IMR-90 (cell line): ENCODE measurements at regions not wholly inside any gene's neighbourhood (a gene's known extent, or its start where the extent isn't known, plus 50 kb on each side); places are given as distances from the start of the nearest gene placed in this dataset.

ENCODE experiments used
- ATAC-seq: fragments of 200-7000 bp; cut with Tn5 transposase; 2 replicates; pipeline ENCODE4 v1.9.1; 2020; ENCODE audit warnings: low read depth, mild to moderate bottlenecking, moderate library complexity
- BruUV-seq: library from RNA; stranded (reverse); fragments of 400-500 nt; replicated peaks from 2 replicates; lab custom pipeline; 2021; lab: Mats Ljungman, UMichigan
- CTCF ChIA-PET: fragments of 300-600 bp; formaldehyde crosslinking; extraction: SDS; loops from one replicate; lab custom pipeline; 2021; ENCODE audit warnings: antibody characterized with exemption; lab: Yijun Ruan, JAX
- POLR2A ChIA-PET: fragments of 300-600 bp; sonication (Branson Sonifier 250); formaldehyde crosslinking; loops from one replicate; lab custom pipeline; 2022; ENCODE audit warnings: antibody characterized with exemption; ENCODE audit not compliant: unreplicated experiment; lab: Charles Lee
- DNase-seq: peaks from one replicate; pipeline ENCODE4 v3.0.0; 2013
- H2AFZ ChIP-seq: replicated peaks from 2 replicates; pipeline ENCODE3; 2013; ENCODE audit warnings: low read length, mild to moderate bottlenecking; ENCODE audit not compliant: poor library complexity
- H2AK5ac ChIP-seq: 2 replicates; pipeline ENCODE4 v1.6.1; 2013; ENCODE audit warnings: low read depth, low read length, inconsistent platforms
- H2AK9ac ChIP-seq: replicated peaks from 2 replicates; pipeline ENCODE3; 2013; ENCODE audit warnings: mild to moderate bottlenecking, low read depth, low read length, moderate library complexity; ENCODE audit not compliant: poor library complexity
- H2BK120ac ChIP-seq: 2 replicates; pipeline ENCODE4 v1.6.1; 2013; ENCODE audit warnings: low read depth, low read length, inconsistent platforms
- H2BK15ac ChIP-seq: 3 replicates; pipeline ENCODE4 v1.6.1; 2013; ENCODE audit warnings: low read depth, low read length, inconsistent platforms
- H2BK20ac ChIP-seq: 2 replicates; pipeline ENCODE4 v1.6.1; 2013; ENCODE audit warnings: low read depth, mild to moderate bottlenecking, inconsistent platforms, low read length, moderate library complexity
- H2BK5ac ChIP-seq: 2 replicates; pipeline ENCODE4 v1.6.1; 2013; ENCODE audit warnings: mild to moderate bottlenecking, low read depth, low read length, inconsistent platforms; ENCODE audit not compliant: poor library complexity, severe bottlenecking
- H3K14ac ChIP-seq: replicated peaks from 2 replicates; pipeline ENCODE4 v1.6.1; 2013; ENCODE audit warnings: low read depth, low read length, inconsistent platforms
- H3K18ac ChIP-seq: 2 replicates; pipeline ENCODE4 v1.6.1; 2013; ENCODE audit warnings: low read depth, low read length, control low read depth
- H3K23ac ChIP-seq: 2 replicates; pipeline ENCODE4 v1.6.1; 2013; ENCODE audit warnings: low read depth, low read length, inconsistent platforms
- H3K27ac ChIP-seq: 2 replicates; pipeline ENCODE4 v1.5.1; 2013; ENCODE audit warnings: mild to moderate bottlenecking, control low read depth, low read length; ENCODE audit not compliant: insufficient read depth
- H3K27me3 ChIP-seq: 2 replicates; pipeline ENCODE4 v1.6.1; 2013; ENCODE audit warnings: low read length; ENCODE audit not compliant: control insufficient read depth, insufficient read depth
- H3K36me3 ChIP-seq: 2 replicates; pipeline ENCODE4 v1.6.1; 2013; ENCODE audit warnings: low read length, mixed read lengths; ENCODE audit not compliant: control insufficient read depth, insufficient read depth
- H3K4ac ChIP-seq: 2 replicates; pipeline ENCODE4 v1.6.1; 2013; ENCODE audit warnings: low read depth, low read length, inconsistent platforms
- H3K4me1 ChIP-seq: 2 replicates; pipeline ENCODE4 v1.6.1; 2013; ENCODE audit warnings: low read length, mixed read lengths; ENCODE audit not compliant: control insufficient read depth, insufficient read depth
- H3K4me2 ChIP-seq: 2 replicates; pipeline ENCODE4 v1.6.1; 2013; ENCODE audit warnings: low read depth, mild to moderate bottlenecking, control low read depth, low read length, moderate library complexity
- H3K4me3 ChIP-seq: 2 replicates; pipeline ENCODE4 v1.5.1; 2013; ENCODE audit warnings: low read depth, mild to moderate bottlenecking, control low read depth, low read length, moderate library complexity; ENCODE audit not compliant: insufficient read depth
- H3K56ac ChIP-seq: 2 replicates; pipeline ENCODE4 v1.6.1; 2013; ENCODE audit warnings: low read length, inconsistent platforms; ENCODE audit not compliant: insufficient read depth; ENCODE audit errors: extremely low read depth
- H3K79me1 ChIP-seq, 2 experiments: 2 replicates each; pipeline ENCODE4 v1.6.1; 2013; ENCODE audit warnings: low read length in 2 of 2, inconsistent platforms in 1 of 2, low read depth in 1 of 2
- H3K9ac ChIP-seq: 2 replicates; pipeline ENCODE4 v1.6.1; 2013; ENCODE audit warnings: low read depth, low read length, control low read depth
- H3K9me1 ChIP-seq: 2 replicates; pipeline ENCODE4 v1.6.1; 2013; ENCODE audit warnings: low read length, inconsistent platforms; ENCODE audit not compliant: insufficient read depth
- H3K9me3 ChIP-seq: 2 replicates; pipeline ENCODE4 v1.6.1; 2013; ENCODE audit warnings: low read length; ENCODE audit not compliant: control insufficient read depth, insufficient read depth
- H4K20me1 ChIP-seq: 2 replicates; pipeline ENCODE4 v1.6.1; 2013; ENCODE audit warnings: low read length, inconsistent platforms; ENCODE audit not compliant: insufficient read depth
- H4K5ac ChIP-seq: 2 replicates; pipeline ENCODE4 v1.6.1; 2013; ENCODE audit warnings: mild to moderate bottlenecking, low read depth, low read length, control low read depth
- H4K8ac ChIP-seq, 2 experiments: 2 replicates each; pipeline ENCODE4 v1.6.1; 2013; ENCODE audit warnings: low read depth in 2 of 2, low read length in 2 of 2, control low read depth in 1 of 2, inconsistent platforms in 1 of 2
- H4K91ac ChIP-seq: 2 replicates; pipeline ENCODE4 v1.6.1; 2013; ENCODE audit warnings: low read depth, low read length, inconsistent platforms; ENCODE audit not compliant: insufficient read depth
- BHLHE40 ChIP-seq: fragments of 150-350 bp; IDR thresholded peaks from 2 replicates; pipeline ENCODE4 v1.6.1; 2016; ENCODE audit warnings: mild to moderate bottlenecking, low read depth, low read length
- CEBPB ChIP-seq: IDR thresholded peaks from 2 replicates; pipeline ENCODE4 v1.6.1; 2012; ENCODE audit warnings: low read depth, low read length, improper control_type of control experiment
- CHD1 ChIP-seq: IDR thresholded peaks from 2 replicates; pipeline ENCODE4 v1.6.1; 2012; ENCODE audit warnings: low read depth, low read length, improper control_type of control experiment
- FOS ChIP-seq: fragments of 150-350 bp; IDR thresholded peaks from 2 replicates; pipeline ENCODE4 v1.6.1; 2016; ENCODE audit warnings: low read depth, low read length
- MAFK ChIP-seq: IDR thresholded peaks from 2 replicates; pipeline ENCODE4 v1.6.1; 2012; ENCODE audit warnings: low read depth, low read length, improper control_type of control experiment
- MAZ ChIP-seq: IDR thresholded peaks from 2 replicates; pipeline ENCODE4 v1.6.1; 2012; ENCODE audit warnings: low read depth, mild to moderate bottlenecking, low read length, improper control_type of control experiment, moderate library complexity, borderline replicate concordance
- MXI1 ChIP-seq: IDR thresholded peaks from 2 replicates; pipeline ENCODE4 v1.6.1; 2012; ENCODE audit warnings: low read depth, mild to moderate bottlenecking, low read length, moderate library complexity, borderline replicate concordance
- NFE2L2 ChIP-seq: fragments of 150-350 bp; IDR thresholded peaks from 2 replicates; pipeline ENCODE4 v1.6.1; 2016; ENCODE audit warnings: low read depth, mild to moderate bottlenecking, low read length
- POLR2A ChIP-seq: IDR thresholded peaks from 2 replicates; pipeline ENCODE4 v1.6.1; 2012; ENCODE audit warnings: mild to moderate bottlenecking, low read depth, low read length
- RAD21 ChIP-seq: IDR thresholded peaks from 2 replicates; pipeline ENCODE4 v1.6.1; 2012; ENCODE audit warnings: low read length, improper control_type of control experiment
- RCOR1 ChIP-seq: IDR thresholded peaks from 2 replicates; pipeline ENCODE4 v1.6.1; 2012; ENCODE audit warnings: mild to moderate bottlenecking, low read length, improper control_type of control experiment; ENCODE audit not compliant: insufficient replicate concordance
- RFX5 ChIP-seq: IDR thresholded peaks from 2 replicates; pipeline ENCODE4 v1.8.0; 2012; ENCODE audit warnings: low read depth, mild to moderate bottlenecking, low read length, moderate library complexity
- SMC3 ChIP-seq: fragments of 150-350 bp; IDR thresholded peaks from 2 replicates; pipeline ENCODE4 v1.6.1; 2016; ENCODE audit warnings: low read depth, mild to moderate bottlenecking, antibody characterized with exemption, low read length, moderate library complexity
- WGBS, 2 experiments: methylation state at CpG; one replicate each; pipeline versions ENCODE4 v1.1.5 to v1.1.7; 2013; ENCODE audit warnings: missing lambda C conversion rate in 2 of 2; ENCODE audit not compliant: insufficient read length in 1 of 2; ENCODE audit errors: extremely low coverage in 2 of 2; 5-methylcytosine and 5-hydroxymethylcytosine counted together
- dilution Hi-C: fragments of 300-500 bp; cut with HindIII; formaldehyde crosslinking; loops from one replicate; pipeline ENCODE4 v1.14.3; 2018; ENCODE audit warnings: low sequenced_read_pairs; ENCODE audit not compliant: unreplicated experiment
- in situ Hi-C: fragments of 300-500 bp; cut with MboI; formaldehyde crosslinking; loops from 3 replicates; pipeline ENCODE4 v1.14.3; 2019; ENCODE audit warnings: low sequenced_read_pairs, inconsistent platforms, mixed read lengths
- intact Hi-C: fragments of 100-400 bp; cut with micrococcal nuclease; formaldehyde crosslinking; loops from 2 replicates; pipeline ENCODE4 v1.10.0; 2022
- TF ChIP-seq, protein P1 (sequence below): fragments of 150-350 bp; IDR thresholded peaks from 2 replicates; pipeline ENCODE4 v1.6.1; 2016; ENCODE audit warnings: low read depth, mild to moderate bottlenecking, low read length, moderate library complexity, borderline replicate concordance
- TF ChIP-seq, protein P2 (sequence below): fragments of 150-350 bp; IDR thresholded peaks from 2 replicates; pipeline ENCODE4 v1.6.1; 2017; ENCODE audit warnings: mild to moderate bottlenecking, antibody characterized with exemption, low read length, low read depth
- TF ChIP-seq, protein P3 (sequence below): conservative IDR thresholded peaks from 2 replicates; pipeline ENCODE4 v1.5.1; 2012; ENCODE audit warnings: mild to moderate bottlenecking, low read depth, low read length, improper control_type of control experiment

DNA sequence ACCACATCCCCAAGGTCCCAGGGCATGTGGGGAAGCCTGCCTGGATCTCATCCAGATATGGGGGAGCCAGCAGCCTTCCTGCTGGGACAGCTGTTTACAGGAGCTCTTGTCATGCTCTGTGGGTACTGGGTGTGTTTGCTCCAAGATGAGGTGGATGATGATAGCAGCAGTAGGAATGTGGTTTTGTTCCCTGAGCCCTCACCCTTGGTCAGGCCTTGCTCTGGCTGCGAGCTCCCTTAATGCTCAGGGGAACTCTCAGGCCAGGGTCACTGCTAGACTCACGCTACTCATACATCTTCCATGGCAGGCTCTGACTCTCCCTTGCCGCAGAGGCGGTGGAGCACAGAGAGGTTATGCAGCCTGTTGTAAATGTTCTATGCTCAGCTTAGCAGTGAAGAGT, 990.3 kb downstream of the AACS start:
- Histone ChIP-seq H3K4me3 (no peak overlapping the region), H4K20me1 (no peaks in the 10 kb centered on the region), H2AFZ (no peak overlapping the region), H3K18ac (no peak overlapping the region), H2BK20ac (no peak overlapping the region), H3K36me3 (no peaks in the 10 kb centered on the region), H3K14ac (no peak overlapping the region), H3K9me3 (peaks cover 19% of the 10 kb centered on the region), H4K8ac (no peak overlapping the region), H4K91ac (no peak overlapping the region), H3K9ac (no peak overlapping the region), H3K56ac (no peak overlapping the region), H3K27me3 (no peaks in the 10 kb centered on the region), H2BK5ac (no peak overlapping the region), H3K79me1 (no peaks in the 10 kb centered on the region), H2AK5ac (no peak overlapping the region), H3K4ac (no peak overlapping the region), H2BK15ac (no peak overlapping the region), H3K9me1 (no peaks in the 10 kb centered on the region), H3K4me2 (no peak overlapping the region), H4K5ac (no peak overlapping the region), H3K23ac (no peak overlapping the region), H3K27ac (no peak overlapping the region), H2BK120ac (no peak overlapping the region), H2AK9ac (no peak overlapping the region), H3K4me1 (no peaks in the 10 kb centered on the region)
- in situ Hi-C loops: no loop called here
- ChIA-PET POLR2A (no interaction called here), CTCF (no interaction called here)
- no TSS peak for BruUV-seq
- ATAC-seq (no peak), DNase-seq (no peak)
- WGBS, 2 experiments: no CpG with 5 or more reads among the region's 4 CpGs
- intact Hi-C loops: no loop called here
- dilution Hi-C loops: no loop called here
- TF ChIP-seq BHLHE40 (no peak), RAD21 (no peak), MXI1 (no peak), POLR2A (no peak), MAZ (no peak), RFX5 (no peak), CHD1 (no peak), FOS (no peak), NFE2L2 (no peak), CEBPB (no peak), SMC3 (no peak), MAFK (no peak), RCOR1 (no peak)
- TF ChIP-seq, protein P1, sequence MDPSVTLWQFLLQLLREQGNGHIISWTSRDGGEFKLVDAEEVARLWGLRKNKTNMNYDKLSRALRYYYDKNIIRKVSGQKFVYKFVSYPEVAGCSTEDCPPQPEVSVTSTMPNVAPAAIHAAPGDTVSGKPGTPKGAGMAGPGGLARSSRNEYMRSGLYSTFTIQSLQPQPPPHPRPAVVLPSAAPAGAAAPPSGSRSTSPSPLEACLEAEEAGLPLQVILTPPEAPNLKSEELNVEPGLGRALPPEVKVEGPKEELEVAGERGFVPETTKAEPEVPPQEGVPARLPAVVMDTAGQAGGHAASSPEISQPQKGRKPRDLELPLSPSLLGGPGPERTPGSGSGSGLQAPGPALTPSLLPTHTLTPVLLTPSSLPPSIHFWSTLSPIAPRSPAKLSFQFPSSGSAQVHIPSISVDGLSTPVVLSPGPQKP: no peak
- TF ChIP-seq, protein P2, sequence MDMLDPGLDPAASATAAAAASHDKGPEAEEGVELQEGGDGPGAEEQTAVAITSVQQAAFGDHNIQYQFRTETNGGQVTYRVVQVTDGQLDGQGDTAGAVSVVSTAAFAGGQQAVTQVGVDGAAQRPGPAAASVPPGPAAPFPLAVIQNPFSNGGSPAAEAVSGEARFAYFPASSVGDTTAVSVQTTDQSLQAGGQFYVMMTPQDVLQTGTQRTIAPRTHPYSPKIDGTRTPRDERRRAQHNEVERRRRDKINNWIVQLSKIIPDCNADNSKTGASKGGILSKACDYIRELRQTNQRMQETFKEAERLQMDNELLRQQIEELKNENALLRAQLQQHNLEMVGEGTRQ: no peak
- TF ChIP-seq, protein P3, sequence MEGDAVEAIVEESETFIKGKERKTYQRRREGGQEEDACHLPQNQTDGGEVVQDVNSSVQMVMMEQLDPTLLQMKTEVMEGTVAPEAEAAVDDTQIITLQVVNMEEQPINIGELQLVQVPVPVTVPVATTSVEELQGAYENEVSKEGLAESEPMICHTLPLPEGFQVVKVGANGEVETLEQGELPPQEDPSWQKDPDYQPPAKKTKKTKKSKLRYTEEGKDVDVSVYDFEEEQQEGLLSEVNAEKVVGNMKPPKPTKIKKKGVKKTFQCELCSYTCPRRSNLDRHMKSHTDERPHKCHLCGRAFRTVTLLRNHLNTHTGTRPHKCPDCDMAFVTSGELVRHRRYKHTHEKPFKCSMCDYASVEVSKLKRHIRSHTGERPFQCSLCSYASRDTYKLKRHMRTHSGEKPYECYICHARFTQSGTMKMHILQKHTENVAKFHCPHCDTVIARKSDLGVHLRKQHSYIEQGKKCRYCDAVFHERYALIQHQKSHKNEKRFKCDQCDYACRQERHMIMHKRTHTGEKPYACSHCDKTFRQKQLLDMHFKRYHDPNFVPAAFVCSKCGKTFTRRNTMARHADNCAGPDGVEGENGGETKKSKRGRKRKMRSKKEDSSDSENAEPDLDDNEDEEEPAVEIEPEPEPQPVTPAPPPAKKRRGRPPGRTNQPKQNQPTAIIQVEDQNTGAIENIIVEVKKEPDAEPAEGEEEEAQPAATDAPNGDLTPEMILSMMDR: no peak
